Lower leg skin (tissue), 4 donors: ENCODE measurements at regions not wholly inside any gene's neighbourhood (a gene's known extent, or its start where the extent isn't known, plus 50 kb on each side); places are given as distances from the start of the nearest gene placed in this dataset.

Source experiments
- DNase-seq, 2 donors: peaks; one replicate each; pipeline ENCODE4 v3.0.0-alpha.2; 2019; ENCODE audit warnings: low spot score in 2 of 2
- H3K4me3 ChIP-seq: fragments of 200-600 bp; sonication (generic); 2 replicates; pipeline ENCODE4 v1.5.1; 2017; ENCODE audit warnings: mild to moderate bottlenecking, low read depth; ENCODE audit not compliant: poor library complexity, severe bottlenecking
- POLR2A ChIP-seq, 2 donors: fragments of 450-650 bp; IDR thresholded peaks; one replicate each; pipeline ENCODE4 v1.6.1; 2016 to 2017; ENCODE audit warnings: antibody characterized with exemption in 2 of 2, mild to moderate bottlenecking in 1 of 2, moderate library complexity in 1 of 2
- WGBS, 2 donors: methylation state at CpG; one replicate each; pipeline ENCODE4 v1.1.5; 2018; 5-methylcytosine and 5-hydroxymethylcytosine counted together
- intact Hi-C: fragments of 100-400 bp; cut with DNase I; formaldehyde crosslinking; loops from one replicate; pipeline ENCODE4 v1.15.0; 2023; ENCODE audit warnings: low total_unique reads
- TF ChIP-seq, protein P1 (sequence below), 3 donors: fragments of 450-650 bp; IDR thresholded peaks; one replicate each; pipeline ENCODE4 v1.5.1; 2016; ENCODE audit warnings: antibody characterized with exemption in 3 of 3, mild to moderate bottlenecking in 3 of 3, moderate library complexity in 2 of 3

DNA sequence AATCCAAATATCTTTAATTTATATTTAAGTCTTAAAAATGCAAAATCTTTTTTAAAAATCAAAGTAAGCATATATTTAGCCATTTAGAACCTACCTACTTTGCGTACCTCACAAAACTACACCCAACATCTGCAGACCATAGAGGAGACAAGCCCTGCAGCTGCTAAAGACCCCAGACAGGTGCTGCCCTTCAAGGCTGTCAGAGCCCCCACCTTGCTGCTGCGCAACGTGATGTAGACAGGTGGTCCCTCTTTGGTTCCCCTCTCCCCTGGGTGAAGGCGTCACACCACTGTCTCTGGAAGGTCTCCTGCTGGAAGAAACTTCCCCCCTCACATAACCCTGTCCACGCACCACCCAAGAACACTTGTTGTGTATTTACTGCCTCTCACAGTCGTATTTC is 204.5 kb downstream of the ARRDC4 start:
- WGBS, 2 donors, result 81 to 88% methylated on average over 6 of the region's 6 CpGs
- H3K4me3 ChIP-seq, result no peak overlapping the region
- DNase-seq, result no peak
- intact Hi-C loops, result no loop called here
- TF ChIP-seq POLR2A (IDR thresholded peaks at IDR 0.05), result no peak
- TF ChIP-seq, protein P1, sequence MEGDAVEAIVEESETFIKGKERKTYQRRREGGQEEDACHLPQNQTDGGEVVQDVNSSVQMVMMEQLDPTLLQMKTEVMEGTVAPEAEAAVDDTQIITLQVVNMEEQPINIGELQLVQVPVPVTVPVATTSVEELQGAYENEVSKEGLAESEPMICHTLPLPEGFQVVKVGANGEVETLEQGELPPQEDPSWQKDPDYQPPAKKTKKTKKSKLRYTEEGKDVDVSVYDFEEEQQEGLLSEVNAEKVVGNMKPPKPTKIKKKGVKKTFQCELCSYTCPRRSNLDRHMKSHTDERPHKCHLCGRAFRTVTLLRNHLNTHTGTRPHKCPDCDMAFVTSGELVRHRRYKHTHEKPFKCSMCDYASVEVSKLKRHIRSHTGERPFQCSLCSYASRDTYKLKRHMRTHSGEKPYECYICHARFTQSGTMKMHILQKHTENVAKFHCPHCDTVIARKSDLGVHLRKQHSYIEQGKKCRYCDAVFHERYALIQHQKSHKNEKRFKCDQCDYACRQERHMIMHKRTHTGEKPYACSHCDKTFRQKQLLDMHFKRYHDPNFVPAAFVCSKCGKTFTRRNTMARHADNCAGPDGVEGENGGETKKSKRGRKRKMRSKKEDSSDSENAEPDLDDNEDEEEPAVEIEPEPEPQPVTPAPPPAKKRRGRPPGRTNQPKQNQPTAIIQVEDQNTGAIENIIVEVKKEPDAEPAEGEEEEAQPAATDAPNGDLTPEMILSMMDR (IDR thresholded peaks at IDR 0.05), result no peak

DNA sequence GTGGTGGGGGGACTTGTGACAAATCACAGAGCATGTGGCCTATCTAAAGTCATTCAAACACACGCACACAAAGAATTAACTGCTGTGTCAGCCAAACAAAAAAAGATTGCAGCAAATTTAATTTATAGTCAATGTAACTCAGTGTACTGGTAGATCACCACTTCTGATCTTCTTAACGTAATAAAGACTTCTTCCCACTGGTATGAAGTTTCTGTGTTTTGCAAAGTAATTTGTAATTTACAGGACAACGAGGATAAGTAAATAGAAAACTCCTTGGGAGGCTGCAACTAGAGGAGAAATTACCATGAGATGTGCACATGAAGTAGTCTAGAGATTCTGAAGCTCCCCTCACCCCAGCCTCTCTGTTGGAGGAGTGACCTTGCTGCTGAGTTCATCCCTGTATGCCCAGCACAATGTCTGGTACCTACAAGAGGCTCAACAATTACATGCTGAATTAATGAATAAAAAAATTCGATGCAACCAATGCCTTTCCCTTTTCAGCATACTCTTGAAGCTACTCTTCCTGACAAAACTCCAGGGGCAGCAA is 207.3 kb downstream of the ARRDC4 start:
- 73 to 81% methylated on average over 4 of the region's 4 CpGs for WGBS, 2 donors
- no peak for DNase-seq
- TF ChIP-seq POLR2A (IDR thresholded peaks at IDR 0.05), result no peak
- TF ChIP-seq, protein P1 (IDR thresholded peaks at IDR 0.05), result no peak
- intact Hi-C loops, result no loop called here
- no peak overlapping the region for H3K4me3 ChIP-seq

DNA sequence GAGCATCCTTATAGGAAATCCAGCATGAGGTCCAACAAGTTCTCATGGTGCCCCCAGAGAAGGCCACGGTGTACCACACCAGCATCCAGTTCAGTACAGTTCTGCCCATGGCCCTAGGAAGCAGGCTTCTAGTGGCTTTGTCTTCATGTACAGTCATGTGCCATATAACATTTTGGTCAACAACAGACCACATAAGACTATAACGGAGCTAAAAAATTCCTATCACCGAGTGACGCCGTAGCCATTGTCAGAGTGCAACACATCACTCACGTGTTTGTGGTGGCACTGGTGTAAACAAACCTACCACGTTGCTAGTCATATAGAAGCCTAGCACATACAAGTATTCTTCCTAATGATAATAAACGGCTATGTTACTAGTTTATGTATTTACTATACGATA is 209.0 kb downstream of the ARRDC4 start:
- TF ChIP-seq, protein P1 (IDR thresholded peaks at IDR 0.05), result no peak
- no peak for TF ChIP-seq POLR2A (IDR thresholded peaks at IDR 0.05)
- DNase-seq, result no peak
- no peak overlapping the region for H3K4me3 ChIP-seq
- intact Hi-C loops, result no loop called here
- 87 to 91% methylated on average over 9 of the region's 9 CpGs for WGBS, 2 donors

DNA sequence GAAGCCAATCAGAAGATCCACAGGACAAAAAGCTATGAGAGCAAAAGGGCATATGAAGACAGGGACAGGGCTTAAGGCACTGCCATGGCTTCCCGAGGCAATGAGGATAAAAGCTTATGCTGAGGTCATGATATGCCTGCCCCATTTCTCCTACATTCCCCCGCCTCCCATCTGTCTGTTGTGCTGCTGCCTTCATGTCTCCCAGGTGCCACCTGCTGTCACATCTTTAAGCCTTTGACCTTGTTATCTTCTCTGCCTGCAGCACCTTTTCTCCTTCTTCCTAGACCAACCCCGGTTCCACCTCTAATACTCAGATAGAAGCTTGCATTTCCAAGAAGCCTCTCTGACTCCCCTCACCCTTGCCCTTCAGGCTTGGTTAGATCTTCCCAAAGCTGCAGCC is 213.8 kb downstream of the ARRDC4 start:
- intact Hi-C loops, result no loop called here
- DNase-seq, result no peak
- WGBS, 2 donors, result 34 to 36% methylated on average over 3 of the region's 3 CpGs
- TF ChIP-seq, protein P1 (IDR thresholded peaks at IDR 0.05), result no peak
- no peak for TF ChIP-seq POLR2A (IDR thresholded peaks at IDR 0.05)
- no peak overlapping the region for H3K4me3 ChIP-seq

DNA sequence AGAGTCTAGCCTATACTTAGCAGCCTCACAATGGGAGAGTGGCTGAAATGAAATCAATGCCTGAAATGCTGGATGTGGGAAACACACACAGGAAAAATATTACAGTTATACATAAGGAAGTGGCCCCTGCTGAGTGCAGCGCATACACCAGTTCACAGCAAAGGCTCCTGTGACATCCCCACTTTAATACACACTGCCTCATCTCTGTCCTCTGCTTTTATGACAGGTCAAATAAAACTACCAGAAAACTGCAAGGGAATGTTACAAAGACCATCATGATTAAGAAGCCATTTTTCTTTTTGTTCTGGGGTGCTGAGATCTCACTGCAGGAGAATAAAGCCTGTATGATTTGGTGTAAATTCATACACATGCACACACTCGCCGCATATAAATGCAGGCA is 214.3 kb downstream of the ARRDC4 start:
- DNase-seq, result no peak
- intact Hi-C loops, result loop anchor here (5.0 kb wide), 1 partner anchor 268 kb away; no protein-coding TSS in a partner anchor
- TF ChIP-seq, protein P1 (IDR thresholded peaks at IDR 0.05), result no peak
- TF ChIP-seq POLR2A (IDR thresholded peaks at IDR 0.05), result no peak
- H3K4me3 ChIP-seq, result no peak overlapping the region
- WGBS, 2 donors, result 87 to 92% methylated on average over 3 of the region's 3 CpGs
